ENCODE measurements at regions not wholly inside any gene's neighbourhood (a gene's known extent, or its start where the extent isn't known, plus 50 kb on each side); places are given as distances from the start of the nearest gene placed in this dataset.

- TF ChIP-seq ASH2L (IDR thresholded peaks at IDR 0.05; ENCODE audit: low read length), result no peak
- no peak for TF ChIP-seq BACH1 (IDR thresholded peaks at IDR 0.05; ENCODE audit: low read length)
- TF ChIP-seq TAF1 (IDR thresholded peaks at IDR 0.05; ENCODE audit: low read depth, low read length), result no peak
Measured at GRCh38 chr14:22337938-22338337, 251.1 kb downstream of the DAD1 start (continued).
